Activated T-helper 1 cell treated with anti-CD3 and anti-CD28 coated beads, Interleukin-2, amount 50 U/mL, for 16 hours (primary cell): ENCODE measurements at regions not wholly inside any gene's neighbourhood (a gene's known extent, or its start where the extent isn't known, plus 50 kb on each side); places are given as distances from the start of the nearest gene placed in this dataset.
"Not testable (repeated sequence)": the region's sequence is repeated elsewhere in the genome, so short reads cannot be mapped to it uniquely, and the experiment has no call there.

Source experiments
- DNase-seq, 2 donors: peaks; one replicate each; pipeline ENCODE4 v3.0.0-alpha.2; 2020; ENCODE audit warnings: low read depth in 1 of 2, low spot score in 1 of 2

- no peak for DNase-seq
Measured at GRCh38 chr20:56765172-56766073, 136.3 kb downstream of the TFAP2C start.

GRCh38 chr20:56766528-56766927 is 137.4 kb downstream of the TFAP2C start:
- no peak for DNase-seq

GRCh38 chr20:56769921-56770600 is 141.0 kb downstream of the TFAP2C start:
- DNase-seq, result no peak

- no peak for DNase-seq
Measured at GRCh38 chr20:56773749-56774148, 144.6 kb downstream of the TFAP2C start.

GRCh38 chr20:56774873-56775272 is 145.8 kb downstream of the TFAP2C start:
- DNase-seq, result no peak

GRCh38 chr20:56776345-56776744 is 147.2 kb downstream of the TFAP2C start:
- DNase-seq, result no peak

- DNase-seq, result no peak
Measured at GRCh38 chr20:56778765-56779195, 149.7 kb downstream of the TFAP2C start.

- DNase-seq, result no peak
Measured at GRCh38 chr20:56779452-56780143, 150.5 kb downstream of the TFAP2C start.

- no peak for DNase-seq
Measured at GRCh38 chr20:56780266-56780665, 151.2 kb downstream of the TFAP2C start.

- no peak for DNase-seq
Measured at GRCh38 chr20:56781108-56781739, 152.1 kb downstream of the TFAP2C start.

GRCh38 chr20:56781987-56782560 is 153.0 kb downstream of the TFAP2C start:
- DNase-seq, result not testable (repeated sequence)

- not testable (repeated sequence) for DNase-seq
Measured at GRCh38 chr20:56782814-56783213, 153.7 kb downstream of the TFAP2C start.

GRCh38 chr20:56783826-56784225 is 154.7 kb downstream of the TFAP2C start:
- DNase-seq, result no peak

GRCh38 chr20:56786503-56786902 is 157.4 kb downstream of the TFAP2C start:
- DNase-seq, result no peak

- no peak for DNase-seq
Measured at GRCh38 chr20:56788041-56788670, 159.1 kb downstream of the TFAP2C start.

- no peak for DNase-seq
Measured at GRCh38 chr20:56788671-56789610, 159.8 kb downstream of the TFAP2C start.

GRCh38 chr20:56793916-56794315 is 164.8 kb downstream of the TFAP2C start:
- DNase-seq, result no peak

GRCh38 chr20:56795492-56795891 is 166.4 kb downstream of the TFAP2C start:
- DNase-seq, result no peak

GRCh38 chr20:56796345-56796744 is 167.2 kb downstream of the TFAP2C start:
- DNase-seq, result no peak
